Skeletal muscle satellite cell (primary cell): ENCODE measurements at regions not wholly inside any gene's neighbourhood (a gene's known extent, or its start where the extent isn't known, plus 50 kb on each side); places are given as distances from the start of the nearest gene placed in this dataset.

ENCODE experiments used
- H3K27me3 ChIP-seq: 2 replicates; pipeline ENCODE4 v1.7.0; 2013; ENCODE audit warnings: low read length; ENCODE audit not compliant: control insufficient read depth, insufficient read depth
- H3K36me3 ChIP-seq: 2 replicates; pipeline ENCODE4 v1.7.0; 2013; ENCODE audit warnings: mild to moderate bottlenecking, control low read depth, low read length; ENCODE audit not compliant: insufficient read depth
- H3K4me1 ChIP-seq: 2 replicates; pipeline ENCODE4 v1.7.0; 2013; ENCODE audit warnings: low read length; ENCODE audit not compliant: control insufficient read depth, insufficient read depth
- H3K4me2 ChIP-seq: 2 replicates; pipeline ENCODE4 v1.7.0; 2013; ENCODE audit warnings: mild to moderate bottlenecking, low read length
- H3K4me3 ChIP-seq: 2 replicates; pipeline ENCODE4 v1.7.0; 2013; ENCODE audit warnings: low read length
- H3K9ac ChIP-seq: 2 replicates; pipeline ENCODE4 v1.7.0; 2013; ENCODE audit warnings: mild to moderate bottlenecking, low read depth, low read length, moderate library complexity
- H3K9me3 ChIP-seq: replicated peaks from 2 replicates; pipeline ENCODE4 v1.7.0; 2013; ENCODE audit warnings: mild to moderate bottlenecking, control low read depth, low read length

GRCh38 chr10:10538326-10538725, 479.3 kb upstream of the CELF2 start:
- H3K36me3 ChIP-seq: no peaks in the 10 kb centered on the region

GRCh38 chr10:10540398-10540797, 477.3 kb upstream of the CELF2 start:
- Histone ChIP-seq H3K4me3 (no peak overlapping the region), H3K9me3 (no peaks in the 10 kb centered on the region), H3K4me2 (no peak overlapping the region), H3K27me3 (no peaks in the 10 kb centered on the region), H3K36me3 (no peaks in the 10 kb centered on the region), H3K9ac (no peak overlapping the region), H3K4me1 (peaks cover 7% of the 10 kb centered on the region)

More at GRCh38 chr10:10538326-10538725, 479.3 kb upstream of the CELF2 start:
- H3K9ac ChIP-seq: no peak overlapping the region
- no peaks in the 10 kb centered on the region for H3K9me3 ChIP-seq
- H3K4me1 ChIP-seq: peaks cover 7% of the 10 kb centered on the region
- no peak overlapping the region for H3K4me2 ChIP-seq
- no peak overlapping the region for H3K4me3 ChIP-seq
- no peaks in the 10 kb centered on the region for H3K27me3 ChIP-seq

GRCh38 chr10:10542477-10542876, 475.2 kb upstream of the CELF2 start:
- H3K9ac ChIP-seq: no peak overlapping the region
- no peaks in the 10 kb centered on the region for H3K36me3 ChIP-seq
- H3K4me1 ChIP-seq: peaks cover 7% of the 10 kb centered on the region
- H3K4me2 ChIP-seq: no peak overlapping the region
- H3K4me3 ChIP-seq: no peak overlapping the region
- no peaks in the 10 kb centered on the region for H3K9me3 ChIP-seq
- no peaks in the 10 kb centered on the region for H3K27me3 ChIP-seq

- Histone ChIP-seq H3K9ac (no peak overlapping the region), H3K36me3 (no peaks in the 10 kb centered on the region), H3K4me2 (no peak overlapping the region), H3K27me3 (no peaks in the 10 kb centered on the region), H3K9me3 (no peaks in the 10 kb centered on the region), H3K4me1 (peaks cover 7% of the 10 kb centered on the region), H3K4me3 (no peak overlapping the region)
Observed at GRCh38 chr10:10544890-10545289, 472.8 kb upstream of the CELF2 start.

- Histone ChIP-seq H3K9ac (no peak overlapping the region), H3K4me2 (no peak overlapping the region), H3K9me3 (no peaks in the 10 kb centered on the region)
Observed at GRCh38 chr10:10545771-10546170, 471.9 kb upstream of the CELF2 start.

GRCh38 chr10:10551596-10552301, 465.9 kb upstream of the CELF2 start:
- no peaks in the 10 kb centered on the region for H3K4me1 ChIP-seq
- H3K27me3 ChIP-seq: no peaks in the 10 kb centered on the region
- no peak overlapping the region for H3K4me3 ChIP-seq
- no peaks in the 10 kb centered on the region for H3K36me3 ChIP-seq
- no peaks in the 10 kb centered on the region for H3K9me3 ChIP-seq
- no peak overlapping the region for H3K4me2 ChIP-seq
- no peak overlapping the region for H3K9ac ChIP-seq

More at GRCh38 chr10:10545771-10546170, 471.9 kb upstream of the CELF2 start:
- no peaks in the 10 kb centered on the region for H3K27me3 ChIP-seq
- peaks cover 7% of the 10 kb centered on the region for H3K4me1 ChIP-seq
- H3K4me3 ChIP-seq: no peak overlapping the region
- no peaks in the 10 kb centered on the region for H3K36me3 ChIP-seq

GRCh38 chr10:10552948-10553347, 464.7 kb upstream of the CELF2 start:
- H3K4me2 ChIP-seq: no peak overlapping the region
- H3K36me3 ChIP-seq: no peaks in the 10 kb centered on the region

GRCh38 chr10:10564081-10564794, 453.4 kb upstream of the CELF2 start:
- Histone ChIP-seq H3K4me3 (no peak overlapping the region), H3K36me3 (no peaks in the 10 kb centered on the region), H3K9ac (no peak overlapping the region), H3K9me3 (no peaks in the 10 kb centered on the region), H3K4me2 (no peak overlapping the region), H3K4me1 (no peaks in the 10 kb centered on the region), H3K27me3 (no peaks in the 10 kb centered on the region)

More at GRCh38 chr10:10552948-10553347, 464.7 kb upstream of the CELF2 start:
- Histone ChIP-seq H3K9ac (no peak overlapping the region), H3K4me3 (no peak overlapping the region), H3K9me3 (no peaks in the 10 kb centered on the region), H3K4me1 (no peaks in the 10 kb centered on the region), H3K27me3 (no peaks in the 10 kb centered on the region)

GRCh38 chr10:10576937-10577336, 440.7 kb upstream of the CELF2 start:
- no peak overlapping the region for H3K4me3 ChIP-seq
- no peaks in the 10 kb centered on the region for H3K9me3 ChIP-seq
- no peak overlapping the region for H3K4me2 ChIP-seq
- no peak overlapping the region for H3K9ac ChIP-seq
- H3K27me3 ChIP-seq: no peaks in the 10 kb centered on the region
- no peaks in the 10 kb centered on the region for H3K4me1 ChIP-seq
- H3K36me3 ChIP-seq: no peaks in the 10 kb centered on the region

- no peaks in the 10 kb centered on the region for H3K27me3 ChIP-seq
- H3K4me2 ChIP-seq: no peak overlapping the region
- H3K36me3 ChIP-seq: no peaks in the 10 kb centered on the region
- H3K4me3 ChIP-seq: no peak overlapping the region
- H3K9ac ChIP-seq: no peak overlapping the region
- no peaks in the 10 kb centered on the region for H3K4me1 ChIP-seq
- no peaks in the 10 kb centered on the region for H3K9me3 ChIP-seq
Observed at GRCh38 chr10:10579709-10580108, 438.0 kb upstream of the CELF2 start.

- Histone ChIP-seq H3K27me3 (no peaks in the 10 kb centered on the region), H3K4me1 (peaks cover 1% of the 10 kb centered on the region), H3K4me3 (no peak overlapping the region), H3K4me2 (no peak overlapping the region), H3K36me3 (no peaks in the 10 kb centered on the region), H3K9ac (no peak overlapping the region), H3K9me3 (no peaks in the 10 kb centered on the region)
Observed at GRCh38 chr10:10584161-10584560, 433.5 kb upstream of the CELF2 start.
